Muscle layer of duodenum (tissue), 2 donors: ENCODE measurements at regions not wholly inside any gene's neighbourhood (a gene's known extent, or its start where the extent isn't known, plus 50 kb on each side); places are given as distances from the start of the nearest gene placed in this dataset.
"Not testable (repeated sequence)": the region's sequence is repeated elsewhere in the genome, so short reads cannot be mapped to it uniquely, and the experiment has no call there.

Experiments
- H3K27ac ChIP-seq: one replicate; pipeline ENCODE4 v1.7.0; 2013; ENCODE audit warnings: mild to moderate bottlenecking, low read length
- H3K27me3 ChIP-seq: one replicate; pipeline ENCODE4 v1.7.0; 2013; ENCODE audit warnings: low read depth, mild to moderate bottlenecking, control low read depth, low read length
- H3K36me3 ChIP-seq, 2 donors: one replicate each; pipeline ENCODE4 v1.7.0; 2013; ENCODE audit warnings: low read length in 2 of 2, control low read depth in 1 of 2, mild to moderate bottlenecking in 1 of 2; ENCODE audit not compliant: insufficient read depth in 2 of 2, control insufficient read depth in 1 of 2
- H3K4me1 ChIP-seq, 2 donors: one replicate each; pipeline ENCODE4 v1.7.0; 2013; ENCODE audit warnings: low read length in 2 of 2, mild to moderate bottlenecking in 2 of 2, control low read depth in 1 of 2, moderate library complexity in 1 of 2; ENCODE audit not compliant: insufficient read depth in 2 of 2, control insufficient read depth in 1 of 2
- H3K4me3 ChIP-seq, 2 donors: one replicate each; pipeline ENCODE4 v1.7.0; 2013; ENCODE audit warnings: low read length in 2 of 2, low read depth in 1 of 2, mild to moderate bottlenecking in 1 of 2
- H3K9me3 ChIP-seq, 2 donors: one replicate each; pipeline ENCODE4 v1.7.0; 2013; ENCODE audit warnings: low read length in 2 of 2, control low read depth in 1 of 2, mild to moderate bottlenecking in 1 of 2; ENCODE audit not compliant: control insufficient read depth in 1 of 2
- donor health status: healthy.

GRCh38 chr6:164690702-164691500, 618.5 kb downstream of the C6orf118 start:
- no peak overlapping the region for H3K4me3 ChIP-seq
- H3K9me3 ChIP-seq = no peaks in the 10 kb centered on the region
- peaks cover 0 to 3% of the 10 kb centered on the region in 2 donors for H3K4me1 ChIP-seq
- H3K36me3 ChIP-seq = no peaks in the 10 kb centered on the region
- no peaks in the 10 kb centered on the region for H3K27me3 ChIP-seq
- H3K27ac ChIP-seq = no peak overlapping the region

GRCh38 chr6:164690241-164690640, 619.2 kb downstream of the C6orf118 start:
- H3K4me3 ChIP-seq = no peak overlapping the region
- no peaks in the 10 kb centered on the region for H3K9me3 ChIP-seq
- H3K4me1 ChIP-seq = peaks cover 0 to 3% of the 10 kb centered on the region in 2 donors
- H3K27me3 ChIP-seq = no peaks in the 10 kb centered on the region
- H3K27ac ChIP-seq = no peak overlapping the region
- no peaks in the 10 kb centered on the region for H3K36me3 ChIP-seq

- no peak overlapping the region for H3K4me3 ChIP-seq
- H3K27ac ChIP-seq = no peak overlapping the region
- no peaks in the 10 kb centered on the region for H3K36me3 ChIP-seq
- H3K27me3 ChIP-seq = no peaks in the 10 kb centered on the region
- H3K4me1 ChIP-seq = no peaks in the 10 kb centered on the region
- H3K9me3 ChIP-seq = no peaks in the 10 kb centered on the region
Observed at GRCh38 chr6:164665328-164665727, 644.1 kb downstream of the C6orf118 start.

GRCh38 chr6:164663634-164664033, 645.8 kb downstream of the C6orf118 start:
- Histone ChIP-seq H3K4me1 (no peaks in the 10 kb centered on the region), H3K27ac (no peak overlapping the region), H3K36me3 (no peaks in the 10 kb centered on the region), H3K4me3 (no peak overlapping the region), H3K9me3 (no peaks in the 10 kb centered on the region), H3K27me3 (no peaks in the 10 kb centered on the region)

GRCh38 chr6:164661716-164662115, 647.7 kb downstream of the C6orf118 start:
- no peaks in the 10 kb centered on the region for H3K27me3 ChIP-seq
- H3K4me1 ChIP-seq = no peaks in the 10 kb centered on the region
- H3K27ac ChIP-seq = no peak overlapping the region
- no peaks in the 10 kb centered on the region for H3K36me3 ChIP-seq
- no peaks in the 10 kb centered on the region for H3K9me3 ChIP-seq
- H3K4me3 ChIP-seq = no peak overlapping the region

- Histone ChIP-seq H3K4me3 (no peak overlapping the region), H3K9me3 (no peaks in the 10 kb centered on the region), H3K27ac (no peak overlapping the region)
Observed at GRCh38 chr6:164660781-164661180, 648.6 kb downstream of the C6orf118 start.

GRCh38 chr6:164640956-164641355, 668.4 kb downstream of the C6orf118 start:
- Histone ChIP-seq H3K4me3 (no peak overlapping the region), H3K27me3 (no peaks in the 10 kb centered on the region), H3K9me3 (peaks cover 0 to 8% of the 10 kb centered on the region in 2 donors), H3K27ac (no peak overlapping the region), H3K36me3 (no peaks in the 10 kb centered on the region), H3K4me1 (no peaks in the 10 kb centered on the region)

More at GRCh38 chr6:164660781-164661180, 648.6 kb downstream of the C6orf118 start:
- H3K27me3 ChIP-seq = no peaks in the 10 kb centered on the region
- no peaks in the 10 kb centered on the region for H3K36me3 ChIP-seq
- no peaks in the 10 kb centered on the region for H3K4me1 ChIP-seq

GRCh38 chr6:164628302-164628931, 681.0 kb downstream of the C6orf118 start:
- Histone ChIP-seq H3K36me3 (no peaks in the 10 kb centered on the region), H3K9me3 (no peaks in the 10 kb centered on the region), H3K27ac (no peak overlapping the region), H3K4me1 (no peaks in the 10 kb centered on the region), H3K27me3 (no peaks in the 10 kb centered on the region), H3K4me3 (no peak overlapping the region)

GRCh38 chr6:164616917-164617524, 692.4 kb downstream of the C6orf118 start:
- Histone ChIP-seq H3K27ac (no peak overlapping the region), H3K4me3 (no peak overlapping the region), H3K4me1 (no peaks in the 10 kb centered on the region), H3K9me3 (no peaks in the 10 kb centered on the region), H3K36me3 (no peaks in the 10 kb centered on the region), H3K27me3 (no peaks in the 10 kb centered on the region)

GRCh38 chr6:164612751-164613150, 696.7 kb downstream of the C6orf118 start:
- Histone ChIP-seq H3K9me3 (no peaks in the 10 kb centered on the region), H3K27me3 (no peaks in the 10 kb centered on the region), H3K36me3 (no peaks in the 10 kb centered on the region), H3K4me1 (no peaks in the 10 kb centered on the region), H3K27ac (no peak overlapping the region), H3K4me3 (no peak overlapping the region)

- not testable (repeated sequence) for H3K4me3 ChIP-seq, H3K36me3 ChIP-seq, H3K9me3 ChIP-seq, H3K27me3 ChIP-seq, H3K4me1 ChIP-seq, H3K27ac ChIP-seq
Observed at GRCh38 chr6:164610859-164611258, 698.5 kb downstream of the C6orf118 start.
